CD4-positive, CD25-positive, alpha-beta regulatory T cell (primary cell): ENCODE measurements at regions not wholly inside any gene's neighbourhood (a gene's known extent, or its start where the extent isn't known, plus 50 kb on each side); places are given as distances from the start of the nearest gene placed in this dataset.
"Not testable (repeated sequence)": the region's sequence is repeated elsewhere in the genome, so short reads cannot be mapped to it uniquely, and the experiment has no call there.

Experiments
- ATAC-seq, 2 donors: fragments of 150-1000 bp; cut with Tn5 transposase; one replicate each; pipeline ENCODE4 v1.10.0; 2021; ENCODE audit warnings: low read depth in 2 of 2, moderate number of reproducible peaks in 2 of 2, moderate library complexity in 1 of 2
- DNase-seq, 3 donors: peaks; one replicate each; pipeline versions ENCODE4 v3.0.0 to v3.0.0-alpha.2; 2012 to 2022; ENCODE audit warnings: mixed read lengths in 1 of 3
- H3K27ac ChIP-seq: one replicate; pipeline ENCODE4 v1.7.0; 2013; ENCODE audit warnings: mild to moderate bottlenecking, low read length; ENCODE audit not compliant: insufficient read depth, poor library complexity, severe bottlenecking
- H3K27me3 ChIP-seq: one replicate; pipeline ENCODE4 v1.7.0; 2013; ENCODE audit warnings: low read length; ENCODE audit not compliant: control insufficient read depth, insufficient read depth
- H3K36me3 ChIP-seq: one replicate; pipeline ENCODE4 v1.7.0; 2013; ENCODE audit warnings: mild to moderate bottlenecking, low read length, moderate library complexity; ENCODE audit not compliant: control insufficient read depth, insufficient read depth
- H3K4me1 ChIP-seq: 2 replicates; pipeline ENCODE4 v1.7.0; 2013; ENCODE audit warnings: mild to moderate bottlenecking, low read length; ENCODE audit not compliant: insufficient read depth, control insufficient read depth, poor library complexity, severe bottlenecking
- H3K4me3 ChIP-seq: one replicate; pipeline ENCODE4 v1.7.0; 2013; ENCODE audit warnings: low read depth, mild to moderate bottlenecking, low read length, moderate library complexity
- H3K9me3 ChIP-seq, 2 experiments: 1 replicate in 1 of 2; 2 replicates in 1 of 2; pipeline ENCODE4 v1.7.0; 2013; ENCODE audit warnings: low read length in 2 of 2, mild to moderate bottlenecking in 1 of 2, moderate library complexity in 1 of 2; ENCODE audit not compliant: control insufficient read depth in 2 of 2
- H3K27ac Mint-ChIP-seq, 3 donors: one replicate each; pipeline ENCODE4 v1.8.0; 2020 to 2022; ENCODE audit warnings: mild to moderate bottlenecking in 3 of 3, mixed read lengths in 3 of 3, moderate library complexity in 2 of 3
- H3K27me3 Mint-ChIP-seq: one replicate; pipeline ENCODE4 v1.8.0; 2022; ENCODE audit warnings: mild to moderate bottlenecking, mixed read lengths
- H3K36me3 Mint-ChIP-seq: one replicate; pipeline ENCODE4 v1.8.0; 2020; ENCODE audit warnings: mixed read lengths
- H3K4me1 Mint-ChIP-seq, 4 donors: one replicate each; pipeline ENCODE4 v1.8.0; 2020 to 2022; ENCODE audit warnings: mixed read lengths in 4 of 4, mild to moderate bottlenecking in 1 of 4
- H3K4me3 Mint-ChIP-seq, 4 donors: one replicate each; pipeline ENCODE4 v1.8.0; 2020 to 2022; ENCODE audit warnings: mild to moderate bottlenecking in 4 of 4, mixed read lengths in 4 of 4, moderate library complexity in 3 of 4
- H3K9me3 Mint-ChIP-seq, 7 donors: one replicate each; pipeline ENCODE4 v1.8.0; 2020 to 2022; ENCODE audit warnings: mixed read lengths in 7 of 7, mild to moderate bottlenecking in 3 of 7, moderate library complexity in 2 of 7

DNA sequence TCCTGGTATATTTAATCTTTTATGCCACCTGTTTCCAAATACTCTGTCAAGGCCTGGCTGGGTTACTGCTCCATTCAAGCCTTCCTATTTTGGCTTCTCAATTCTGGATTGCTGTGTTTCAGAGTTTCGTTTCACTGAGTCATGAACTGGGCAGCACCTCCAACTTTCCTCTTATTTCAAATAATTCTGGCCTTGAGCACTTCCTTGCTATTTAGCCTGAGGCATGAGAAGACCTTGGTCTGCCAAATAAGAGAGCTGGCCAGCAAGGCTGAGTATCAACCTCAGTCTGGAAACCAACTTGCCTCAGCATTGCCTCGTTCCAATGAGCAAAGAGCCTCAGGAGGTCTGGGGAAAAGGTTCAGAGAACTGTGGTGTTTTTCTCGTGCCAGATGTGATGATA, 66.6 kb downstream of the TNFAIP3 start:
- no peak overlapping the region for H3K27ac ChIP-seq
- H3K27me3 Mint-ChIP-seq = no peaks in the 10 kb centered on the region
- peak overlapping the region in 1 of 3 donors; percentile 42 for H3K27ac Mint-ChIP-seq
- no peak for DNase-seq
- peaks cover under 1 to 3% of the 10 kb centered on the region in 2 experiments for H3K9me3 ChIP-seq
- H3K4me3 Mint-ChIP-seq = no peak overlapping the region
- H3K9me3 Mint-ChIP-seq = peaks cover 0 to 11% (median 4%) of the 10 kb centered on the region in 7 donors
- H3K36me3 Mint-ChIP-seq = no peaks in the 10 kb centered on the region
- no peaks in the 10 kb centered on the region for H3K36me3 ChIP-seq
- no peaks in the 10 kb centered on the region for H3K4me1 ChIP-seq
- peaks cover under 1 to 14% (median 2%) of the 10 kb centered on the region in 4 donors for H3K4me1 Mint-ChIP-seq
- H3K27me3 ChIP-seq = no peaks in the 10 kb centered on the region
- no peak for ATAC-seq
- no peak overlapping the region for H3K4me3 ChIP-seq

DNA sequence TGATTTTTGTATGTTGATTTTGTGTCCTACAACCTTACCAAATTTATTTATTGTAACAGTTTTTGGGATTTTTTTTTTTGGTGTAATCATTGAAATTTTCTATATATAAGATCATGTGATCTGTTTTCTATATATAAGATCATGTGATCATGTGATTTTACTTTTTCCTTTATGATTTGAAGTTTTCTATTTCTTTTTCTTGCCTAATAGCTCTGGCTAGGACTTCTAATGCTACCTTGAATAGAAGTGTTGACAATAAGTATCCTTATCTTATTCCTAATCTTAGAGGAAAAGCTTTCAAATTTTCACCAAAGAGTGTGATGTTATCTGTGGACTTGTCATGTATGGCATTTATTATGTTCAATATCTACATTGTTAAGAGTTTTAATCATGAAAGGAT, 69.7 kb downstream of the TNFAIP3 start:
- no peaks in the 10 kb centered on the region for H3K27me3 Mint-ChIP-seq
- H3K9me3 Mint-ChIP-seq = peaks cover 0 to 15% (median 7%) of the 10 kb centered on the region in 7 donors

DNA sequence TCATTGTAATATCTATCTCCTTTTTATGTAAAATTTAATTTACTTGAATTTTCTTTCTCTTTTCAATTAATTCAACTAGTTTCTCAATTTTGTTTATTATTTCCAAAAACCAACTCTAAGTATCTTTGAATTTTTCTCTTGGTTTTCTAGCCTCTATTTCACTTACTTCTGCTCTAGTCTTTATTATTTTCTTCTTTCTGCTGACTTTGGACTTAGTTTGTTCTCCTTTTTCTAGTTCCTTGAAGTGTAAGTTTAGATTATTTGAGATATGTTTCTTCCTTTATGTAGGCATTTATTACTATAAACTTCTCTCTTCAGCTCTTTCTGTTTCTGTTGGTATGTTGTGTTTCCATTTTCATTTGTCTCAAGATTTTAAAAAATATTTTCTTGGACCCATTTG, 70.8 kb downstream of the TNFAIP3 start:
- Histone ChIP-seq H3K36me3 (no peaks in the 10 kb centered on the region), H3K27ac (no peak overlapping the region), H3K27me3 (no peaks in the 10 kb centered on the region), H3K4me1 (no peaks in the 10 kb centered on the region), H3K4me3 (no peak overlapping the region), H3K9me3 (peaks cover 3 to 5% of the 10 kb centered on the region in 2 experiments)
- no peaks in the 10 kb centered on the region for H3K36me3 Mint-ChIP-seq
- H3K27ac Mint-ChIP-seq = no peak overlapping the region
- H3K4me3 Mint-ChIP-seq = no peak overlapping the region
- ATAC-seq (no peak), DNase-seq (no peak)
- H3K9me3 Mint-ChIP-seq = peaks cover 0 to 15% (median 7%) of the 10 kb centered on the region in 7 donors
- H3K4me1 Mint-ChIP-seq = peaks cover 0 to 11% (median 7%) of the 10 kb centered on the region in 4 donors
- no peaks in the 10 kb centered on the region for H3K27me3 Mint-ChIP-seq

More for the DNA sequence above, 69.7 kb downstream of the TNFAIP3 start:
- Histone ChIP-seq H3K27ac (no peak overlapping the region), H3K36me3 (no peaks in the 10 kb centered on the region), H3K27me3 (no peaks in the 10 kb centered on the region), H3K4me1 (no peaks in the 10 kb centered on the region), H3K4me3 (no peak overlapping the region), H3K9me3 (peaks cover 3 to 5% of the 10 kb centered on the region in 2 experiments)
- peaks cover 0 to 11% (median 7%) of the 10 kb centered on the region in 4 donors for H3K4me1 Mint-ChIP-seq
- H3K4me3 Mint-ChIP-seq = no peak overlapping the region
- H3K27ac Mint-ChIP-seq = no peak overlapping the region
- DNase-seq (no peak), ATAC-seq (no peak)
- H3K36me3 Mint-ChIP-seq = no peaks in the 10 kb centered on the region

DNA sequence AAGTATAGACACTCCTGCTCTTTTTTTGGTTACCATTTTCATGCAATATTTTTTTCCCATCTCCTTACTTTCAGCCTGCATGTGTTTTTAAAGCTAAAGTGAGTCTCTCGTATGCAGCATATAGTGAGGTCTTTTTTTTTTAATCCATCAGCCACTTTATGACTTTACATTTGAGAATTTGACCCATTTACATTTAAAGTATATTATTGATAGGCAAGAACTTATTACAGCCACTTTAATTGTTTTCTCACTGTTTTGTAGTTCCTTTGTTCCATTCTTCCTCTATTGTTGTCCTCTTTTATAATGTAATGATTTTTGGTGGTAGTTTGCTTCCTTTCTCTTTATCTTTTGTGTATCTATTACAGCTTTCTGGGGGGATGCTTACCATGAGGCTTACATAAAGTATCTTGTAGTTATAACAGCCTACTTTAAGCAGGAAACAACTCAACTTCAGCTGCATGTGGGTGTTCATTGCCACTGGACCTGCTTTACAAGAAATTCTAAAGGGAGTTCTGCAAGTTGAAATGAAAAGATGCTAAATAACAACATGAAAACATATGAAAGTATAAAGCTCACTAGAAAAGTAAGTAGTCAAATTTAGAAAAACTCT, 71.8 kb downstream of the TNFAIP3 start:
- Histone ChIP-seq H3K27ac (no peak overlapping the region), H3K4me1 (no peaks in the 10 kb centered on the region), H3K4me3 (no peak overlapping the region), H3K27me3 (no peaks in the 10 kb centered on the region), H3K9me3 (peaks cover 3 to 5% of the 10 kb centered on the region in 2 experiments), H3K36me3 (no peaks in the 10 kb centered on the region)
- H3K9me3 Mint-ChIP-seq = peaks cover 0 to 15% (median 7%) of the 10 kb centered on the region in 7 donors
- no peak overlapping the region for H3K4me3 Mint-ChIP-seq
- H3K27me3 Mint-ChIP-seq = no peaks in the 10 kb centered on the region
- H3K4me1 Mint-ChIP-seq = peaks cover 0 to 11% (median 7%) of the 10 kb centered on the region in 4 donors
- H3K36me3 Mint-ChIP-seq = no peaks in the 10 kb centered on the region
- ATAC-seq = no peak
- no peak overlapping the region for H3K27ac Mint-ChIP-seq
- no peak for DNase-seq

DNA sequence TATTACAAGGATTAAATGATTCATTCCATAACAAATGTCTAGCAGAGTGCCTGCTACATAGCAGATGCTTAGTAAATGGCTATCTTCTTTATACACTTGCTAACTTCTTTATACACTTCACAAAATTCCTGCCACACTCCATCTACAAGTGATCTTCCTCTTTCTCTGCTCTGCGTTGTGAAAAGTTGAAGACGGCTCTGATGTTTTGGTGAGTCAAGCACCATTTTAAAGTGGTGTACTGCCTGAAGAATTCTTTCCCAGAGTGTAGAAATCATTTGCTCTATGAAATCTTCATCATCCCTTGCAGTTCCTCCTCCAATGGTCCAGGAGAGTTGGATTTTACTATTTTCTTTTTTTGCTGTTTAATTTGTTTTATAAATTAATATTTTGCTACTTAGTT, 74.9 kb downstream of the TNFAIP3 start:
- Histone ChIP-seq H3K27me3 (no peaks in the 10 kb centered on the region), H3K4me3 (no peak overlapping the region), H3K36me3 (no peaks in the 10 kb centered on the region), H3K9me3 (peaks cover under 1 to 5% of the 10 kb centered on the region in 2 experiments), H3K27ac (no peak overlapping the region), H3K4me1 (no peaks in the 10 kb centered on the region)
- no peak overlapping the region for H3K4me3 Mint-ChIP-seq
- no peak for DNase-seq
- H3K36me3 Mint-ChIP-seq = no peaks in the 10 kb centered on the region
- peaks cover 6 to 14% (median 13%) of the 10 kb centered on the region in 4 donors for H3K4me1 Mint-ChIP-seq
- H3K9me3 Mint-ChIP-seq = peaks cover 0 to 13% (median 7%) of the 10 kb centered on the region in 7 donors
- H3K27ac Mint-ChIP-seq = no peak overlapping the region
- no peaks in the 10 kb centered on the region for H3K27me3 Mint-ChIP-seq
- ATAC-seq = no peak

DNA sequence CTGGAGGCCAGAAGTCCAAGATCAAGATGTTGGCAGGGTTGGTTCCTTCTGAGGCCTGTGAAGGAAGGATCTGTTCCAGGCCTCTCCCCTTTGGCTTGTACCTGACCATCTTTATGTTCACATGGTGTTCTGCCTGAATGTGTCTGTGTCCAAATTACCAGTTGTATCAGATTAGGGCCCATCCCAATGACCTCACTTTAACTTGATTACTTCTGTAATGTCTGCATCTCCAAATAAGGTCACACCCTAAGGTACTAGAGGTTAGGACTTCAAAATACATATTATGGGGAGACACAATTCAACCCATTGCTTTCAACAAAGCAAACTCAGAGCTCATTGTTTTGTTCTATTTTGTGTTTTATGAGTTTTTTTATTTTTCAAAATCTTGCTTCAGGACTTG, 75.7 kb downstream of the TNFAIP3 start:
- H3K36me3 Mint-ChIP-seq = no peaks in the 10 kb centered on the region
- DNase-seq (no peak), ATAC-seq (no peak)
- Histone ChIP-seq H3K27ac (no peak overlapping the region), H3K36me3 (no peaks in the 10 kb centered on the region), H3K9me3 (peaks cover 0 to 5% of the 10 kb centered on the region in 2 experiments), H3K27me3 (no peaks in the 10 kb centered on the region), H3K4me1 (no peaks in the 10 kb centered on the region), H3K4me3 (no peak overlapping the region)
- H3K27me3 Mint-ChIP-seq = no peaks in the 10 kb centered on the region
- H3K4me1 Mint-ChIP-seq = peaks cover 6 to 14% (median 13%) of the 10 kb centered on the region in 4 donors
- peaks cover 0 to 11% (median 6%) of the 10 kb centered on the region in 7 donors for H3K9me3 Mint-ChIP-seq
- H3K27ac Mint-ChIP-seq = peak overlapping the region in 1 of 3 donors; percentile 23
- H3K4me3 Mint-ChIP-seq = no peak overlapping the region

GRCh38 chr6:137944381-137944780, 77.3 kb downstream of the TNFAIP3 start:
- H3K9me3 ChIP-seq, DNase-seq, H3K4me3 Mint-ChIP-seq, H3K27ac ChIP-seq, H3K36me3 Mint-ChIP-seq, H3K4me3 ChIP-seq, H3K36me3 ChIP-seq, H3K27me3 ChIP-seq, H3K27me3 Mint-ChIP-seq, ATAC-seq, H3K9me3 Mint-ChIP-seq, H3K4me1 ChIP-seq: not testable (repeated sequence)
- H3K4me1 Mint-ChIP-seq = peaks cover 6 to 14% (median 13%) of the 10 kb centered on the region in 4 donors
- peak overlapping the region in 1 of 3 donors; percentile 32 for H3K27ac Mint-ChIP-seq
